VCaP (cell line): ENCODE measurements at regions not wholly inside any gene's neighbourhood (a gene's known extent, or its start where the extent isn't known, plus 50 kb on each side); places are given as distances from the start of the nearest gene placed in this dataset.

ENCODE experiments used
- H3K27ac ChIP-seq: fragments of 450-650 bp; 2 replicates; pipeline ENCODE4 v1.5.1; 2017
- TF ChIP-seq, protein P1 (sequence below): fragments of 450-650 bp; conservative IDR thresholded peaks from 2 replicates; pipeline ENCODE4 v1.5.1; 2017; ENCODE audit warnings: mild to moderate bottlenecking, moderate library complexity

DNA sequence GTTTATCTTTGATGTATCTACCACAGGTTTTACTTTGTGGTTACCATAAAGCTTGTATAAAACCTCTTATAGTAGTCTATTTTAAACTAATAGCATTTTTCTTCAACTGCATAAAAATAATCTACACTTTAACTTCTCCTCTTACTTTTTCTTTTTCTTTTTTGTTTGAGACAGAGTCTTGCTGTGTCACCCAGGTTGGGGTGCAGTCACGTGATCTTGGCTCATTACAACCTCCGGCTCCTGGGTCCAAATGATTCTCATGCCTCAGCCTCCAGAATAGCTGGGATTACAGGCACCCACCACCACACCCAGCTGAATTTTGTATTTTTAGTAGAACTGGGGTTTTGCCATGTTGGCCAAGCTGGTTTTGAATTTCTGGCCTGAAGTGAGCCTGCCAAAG lies 53.4 kb upstream of the ZKSCAN2 start:
- TF ChIP-seq, protein P1, sequence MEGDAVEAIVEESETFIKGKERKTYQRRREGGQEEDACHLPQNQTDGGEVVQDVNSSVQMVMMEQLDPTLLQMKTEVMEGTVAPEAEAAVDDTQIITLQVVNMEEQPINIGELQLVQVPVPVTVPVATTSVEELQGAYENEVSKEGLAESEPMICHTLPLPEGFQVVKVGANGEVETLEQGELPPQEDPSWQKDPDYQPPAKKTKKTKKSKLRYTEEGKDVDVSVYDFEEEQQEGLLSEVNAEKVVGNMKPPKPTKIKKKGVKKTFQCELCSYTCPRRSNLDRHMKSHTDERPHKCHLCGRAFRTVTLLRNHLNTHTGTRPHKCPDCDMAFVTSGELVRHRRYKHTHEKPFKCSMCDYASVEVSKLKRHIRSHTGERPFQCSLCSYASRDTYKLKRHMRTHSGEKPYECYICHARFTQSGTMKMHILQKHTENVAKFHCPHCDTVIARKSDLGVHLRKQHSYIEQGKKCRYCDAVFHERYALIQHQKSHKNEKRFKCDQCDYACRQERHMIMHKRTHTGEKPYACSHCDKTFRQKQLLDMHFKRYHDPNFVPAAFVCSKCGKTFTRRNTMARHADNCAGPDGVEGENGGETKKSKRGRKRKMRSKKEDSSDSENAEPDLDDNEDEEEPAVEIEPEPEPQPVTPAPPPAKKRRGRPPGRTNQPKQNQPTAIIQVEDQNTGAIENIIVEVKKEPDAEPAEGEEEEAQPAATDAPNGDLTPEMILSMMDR = no peak
- H3K27ac ChIP-seq = no peak overlapping the region
